Caki2 (cell line): ENCODE measurements at regions not wholly inside any gene's neighbourhood (a gene's known extent, or its start where the extent isn't known, plus 50 kb on each side); places are given as distances from the start of the nearest gene placed in this dataset.
A peak's percentile ranks its signal among the peaks of the same experiment; 100 is the strongest.

Source experiments
- DNase-seq: peaks from one replicate; pipeline ENCODE4 v3.0.0-alpha.2; 2015; ENCODE audit warnings: low read depth
- in situ Hi-C: cut with HindIII; loops from 2 replicates; pipeline ENCODE4 v1.10.0; 2016; ENCODE audit warnings: low sequenced_read_pairs, low pct_unique_long_range_greater_than_20kb, mixed read lengths

DNA sequence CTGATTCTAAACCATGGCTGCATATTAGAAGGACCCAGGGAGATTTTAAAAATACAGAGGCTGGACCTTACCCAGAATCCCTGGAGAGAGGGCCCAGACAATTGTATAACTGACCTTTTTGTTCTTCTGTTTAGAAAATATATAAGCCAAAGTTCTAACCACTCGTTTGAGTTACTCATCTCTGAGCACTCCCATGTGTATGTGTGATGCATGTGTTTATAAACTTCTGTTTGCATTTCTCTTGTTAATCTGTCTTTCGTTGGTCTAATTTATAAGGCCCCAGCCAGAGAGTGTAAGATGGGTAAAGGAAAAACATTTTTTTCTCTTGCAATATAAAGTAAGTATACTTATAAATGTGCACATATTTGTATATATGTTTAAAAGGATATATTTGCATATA, 443.9 kb downstream of the ZNF608 start:
- in situ Hi-C loops: no loop called here
- no peak for DNase-seq

DNA sequence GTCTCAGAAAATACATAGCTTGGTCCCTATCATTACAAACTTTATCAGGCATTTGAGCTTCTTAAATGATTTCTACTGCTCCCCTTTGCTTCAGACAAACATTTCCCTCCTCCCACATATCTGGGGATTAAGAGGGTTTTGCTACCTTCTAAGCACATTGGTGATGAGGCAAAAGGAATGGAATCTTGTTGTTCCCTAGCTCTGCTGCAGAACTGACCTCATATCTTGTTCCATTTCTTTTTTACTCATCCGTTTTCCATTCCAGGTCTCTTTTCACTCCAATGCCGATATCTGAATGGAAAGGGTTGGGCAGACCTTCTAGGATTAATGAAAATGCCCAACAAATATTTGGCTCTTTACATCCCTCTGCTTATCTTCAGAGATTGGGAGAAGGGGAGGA, 444.6 kb downstream of the ZNF608 start:
- in situ Hi-C loops: no loop called here
- DNase-seq: no peak

DNA sequence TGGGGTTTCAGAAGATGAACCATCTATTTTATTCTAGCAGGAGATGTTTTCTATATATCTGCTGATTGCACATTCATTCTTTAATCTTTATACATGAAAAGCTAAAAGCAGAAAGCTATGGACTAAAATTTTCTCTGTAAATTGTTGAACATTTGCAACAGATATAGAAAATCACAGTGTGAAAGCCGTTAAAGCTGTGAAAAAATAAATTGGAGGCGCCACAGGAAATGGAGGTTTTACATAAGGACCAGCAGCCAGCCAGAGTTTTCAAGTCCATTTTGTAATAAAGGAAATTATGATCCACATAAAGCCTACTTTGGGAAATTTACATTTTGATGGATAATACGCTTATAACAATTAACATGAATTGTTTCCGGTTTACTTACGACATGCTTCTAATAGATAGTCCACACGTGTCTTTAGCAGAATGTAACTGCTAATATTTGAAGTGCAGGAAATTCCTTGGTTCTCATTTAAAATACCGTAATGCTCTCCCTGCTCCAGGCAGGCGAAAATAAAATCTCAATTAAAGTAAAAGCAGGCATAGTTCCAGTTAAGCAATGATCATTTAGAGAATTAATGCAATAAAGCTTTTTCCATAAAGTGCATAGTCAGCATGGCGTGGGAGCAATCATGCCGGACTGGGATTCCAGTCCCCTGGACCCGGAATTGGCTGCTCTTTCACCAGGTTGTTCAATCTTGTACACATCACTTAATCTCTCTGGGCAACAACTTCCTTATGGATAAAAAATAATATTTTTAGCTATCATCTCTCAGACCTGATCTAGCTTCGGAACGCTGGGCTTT, 445.4 kb downstream of the ZNF608 start:
- DNase-seq: no peak
- in situ Hi-C loops: no loop called here

DNA sequence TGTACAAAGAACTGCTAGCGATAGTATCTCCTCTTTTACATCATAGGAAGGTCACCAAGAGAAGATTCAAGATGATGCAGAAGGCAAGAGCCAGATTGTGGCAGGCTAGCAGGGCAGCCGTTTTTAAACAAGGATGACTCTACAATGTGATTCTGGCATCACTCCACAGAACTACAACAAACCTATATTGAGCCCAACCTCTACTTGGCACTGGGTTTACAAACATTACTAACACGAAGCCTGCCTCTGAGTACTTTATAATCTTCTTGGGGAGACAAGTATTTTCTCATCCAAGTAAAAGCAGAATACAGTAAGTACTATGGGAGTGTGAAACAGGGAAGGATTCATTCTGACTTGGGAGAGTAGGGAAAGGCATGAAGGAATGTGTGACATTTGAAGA, 448.6 kb downstream of the ZNF608 start:
- DNase-seq: no peak
- in situ Hi-C loops: no loop called here

DNA sequence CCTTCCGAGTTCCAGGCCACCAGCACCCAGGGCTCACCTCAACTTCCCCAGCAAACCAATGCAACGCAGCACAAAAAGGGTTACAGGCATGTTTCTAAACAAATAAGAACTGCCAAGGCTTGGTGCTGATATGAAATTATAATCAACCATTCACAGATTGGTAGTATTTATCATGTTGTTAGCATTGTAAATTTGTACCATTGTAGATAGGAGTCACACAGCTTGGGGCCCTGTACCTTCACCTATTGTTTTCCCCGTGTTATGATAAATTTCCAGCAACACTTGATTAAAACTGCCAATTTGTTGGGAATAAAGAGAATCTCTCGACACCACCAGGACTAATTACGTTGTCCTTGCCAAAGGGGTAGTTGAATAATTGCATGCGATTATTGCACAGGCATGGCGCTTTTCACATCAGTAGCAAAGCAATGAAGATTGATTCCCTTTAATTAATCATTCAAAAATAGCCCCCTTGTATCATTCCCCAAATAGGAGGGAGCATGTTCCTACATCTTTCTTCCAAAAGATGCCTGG, 454.1 kb downstream of the ZNF608 start:
- no peak for DNase-seq
- in situ Hi-C loops: no loop called here

DNA sequence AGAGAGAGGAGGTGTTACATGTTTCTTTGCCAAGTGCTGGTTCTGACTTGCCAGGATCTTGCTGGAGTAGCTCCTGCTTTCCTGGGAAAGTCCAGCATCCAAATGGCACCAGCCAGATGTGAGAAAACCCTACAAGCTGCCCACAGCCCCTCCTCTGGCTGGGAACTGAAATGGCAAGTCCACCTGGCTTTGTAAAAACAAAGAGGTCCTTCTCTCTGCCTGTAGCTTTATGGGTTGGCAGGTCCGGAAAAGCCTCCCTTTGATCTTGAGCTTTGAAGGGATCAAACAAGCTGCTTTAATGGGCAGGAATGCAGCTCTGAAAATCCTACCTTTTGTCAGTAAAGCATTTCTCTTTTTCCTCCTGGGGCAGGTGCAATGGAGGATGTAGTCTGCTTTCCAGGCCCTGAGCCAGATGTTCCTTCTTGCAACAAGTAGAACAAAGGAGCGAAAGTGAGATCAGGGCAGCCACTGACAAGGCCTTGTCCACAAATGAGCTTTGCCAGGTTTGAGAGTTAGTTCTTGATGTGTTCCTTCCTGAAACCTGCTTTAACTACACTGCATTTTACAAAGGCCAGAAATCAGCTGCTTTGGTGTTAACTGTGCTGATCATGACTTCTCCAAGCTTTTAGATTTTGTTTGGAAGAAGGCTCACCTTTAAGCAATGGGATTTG, 456.7 kb downstream of the ZNF608 start:
- DNase-seq: no peak
- in situ Hi-C loops: no loop called here

DNA sequence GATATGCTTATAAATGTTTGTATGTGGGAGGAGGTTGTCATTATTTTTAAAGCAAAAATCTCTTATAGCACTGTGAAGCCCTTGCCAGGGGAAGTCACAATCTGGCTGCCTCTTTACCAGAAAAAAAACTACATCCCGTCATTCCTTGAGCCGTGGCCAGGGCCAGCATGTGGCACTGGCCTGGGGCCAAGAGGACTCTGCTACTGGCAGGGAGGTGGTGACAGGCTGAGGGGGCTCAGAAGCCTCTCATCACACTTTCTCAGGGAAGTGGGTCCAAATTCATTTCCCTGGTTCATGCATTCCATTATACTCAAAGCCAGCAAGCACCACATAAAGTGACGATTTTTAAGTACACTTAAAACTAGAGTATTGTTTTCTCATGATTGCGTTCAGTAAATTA, 457.3 kb downstream of the ZNF608 start:
- no peak for DNase-seq

DNA sequence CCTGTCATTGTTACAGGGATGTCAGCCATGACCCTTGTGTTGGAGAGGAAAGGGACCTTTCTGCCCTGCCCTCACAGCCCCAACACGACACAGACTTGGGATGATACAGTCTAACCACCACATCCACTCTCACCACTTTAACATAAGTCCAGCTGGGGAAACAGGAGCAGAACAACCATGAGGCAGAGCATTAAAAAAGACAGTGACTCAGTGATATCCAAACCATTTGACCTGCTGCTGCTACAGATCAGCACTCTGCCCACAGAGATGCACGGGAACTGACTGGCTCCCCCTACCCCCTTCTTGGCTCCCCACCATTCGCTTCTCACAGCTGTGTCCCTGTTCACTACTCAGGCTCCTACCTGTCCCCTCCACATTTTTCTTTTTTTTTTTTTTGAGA, 458.6 kb downstream of the ZNF608 start:
- no peak for DNase-seq
- in situ Hi-C loops: no loop called here

More for the DNA sequence above, 457.3 kb downstream of the ZNF608 start:
- in situ Hi-C loops: no loop called here

DNA sequence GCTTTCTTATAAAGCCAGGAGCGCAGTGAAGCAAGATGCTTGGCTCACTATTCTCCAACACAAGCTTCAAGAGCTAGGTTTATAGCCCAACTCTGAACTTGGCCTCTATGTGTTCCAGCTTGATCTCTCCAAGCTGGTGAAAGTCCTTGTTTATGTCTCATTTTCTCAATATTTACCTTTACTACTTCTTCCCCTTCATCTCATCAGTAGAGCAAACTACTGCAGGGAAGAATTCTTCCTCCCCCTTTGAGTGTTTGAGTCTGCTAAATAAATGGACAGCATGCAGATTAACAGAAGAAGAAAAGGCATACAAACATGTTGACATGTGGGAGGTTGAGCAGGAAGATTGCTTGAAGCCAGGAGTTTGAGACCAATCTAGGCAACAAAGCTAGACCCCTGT, 460.7 kb downstream of the ZNF608 start:
- in situ Hi-C loops: no loop called here

DNA sequence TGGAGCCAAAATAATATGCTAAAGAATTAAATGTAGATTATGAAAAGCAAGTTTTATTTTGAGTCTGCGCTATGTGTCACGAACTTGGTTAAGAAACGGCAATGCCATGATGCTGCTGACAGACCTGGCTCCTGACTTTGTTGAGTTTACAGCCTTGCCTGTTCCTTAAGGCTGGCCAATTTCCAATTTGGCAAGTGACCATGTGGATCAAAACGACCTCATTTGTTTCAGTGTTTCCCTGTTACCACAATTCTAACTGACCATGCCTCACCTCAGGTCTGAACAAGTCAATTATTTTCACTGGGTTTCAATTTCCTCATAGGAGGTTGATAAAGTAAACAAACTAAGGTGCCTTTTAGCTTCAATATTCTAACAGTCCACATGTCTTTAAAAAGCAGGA, 461.4 kb downstream of the ZNF608 start:
- no peak for DNase-seq
- in situ Hi-C loops: no loop called here

More for the DNA sequence above, 460.7 kb downstream of the ZNF608 start:
- no peak for DNase-seq

DNA sequence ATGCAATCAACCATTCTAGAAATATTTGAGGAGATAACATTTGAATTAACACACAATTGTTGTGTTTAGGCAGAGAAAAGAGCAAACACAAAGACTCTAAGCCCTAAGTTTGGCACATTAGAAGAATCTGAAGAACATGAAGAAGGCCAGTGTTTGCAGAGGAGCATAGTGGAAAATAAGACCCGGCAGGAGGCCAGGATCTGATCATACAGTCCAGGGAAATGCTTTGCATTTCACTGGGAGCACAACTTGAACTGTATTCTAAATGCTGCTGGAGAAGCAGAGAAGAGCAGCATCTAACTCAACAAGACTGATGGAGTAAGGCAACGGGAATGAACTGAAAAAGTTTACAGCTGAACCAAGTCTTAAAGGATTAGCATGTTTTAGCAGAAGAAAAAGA, 463.4 kb downstream of the ZNF608 start:
- no peak for DNase-seq
- in situ Hi-C loops: no loop called here

DNA sequence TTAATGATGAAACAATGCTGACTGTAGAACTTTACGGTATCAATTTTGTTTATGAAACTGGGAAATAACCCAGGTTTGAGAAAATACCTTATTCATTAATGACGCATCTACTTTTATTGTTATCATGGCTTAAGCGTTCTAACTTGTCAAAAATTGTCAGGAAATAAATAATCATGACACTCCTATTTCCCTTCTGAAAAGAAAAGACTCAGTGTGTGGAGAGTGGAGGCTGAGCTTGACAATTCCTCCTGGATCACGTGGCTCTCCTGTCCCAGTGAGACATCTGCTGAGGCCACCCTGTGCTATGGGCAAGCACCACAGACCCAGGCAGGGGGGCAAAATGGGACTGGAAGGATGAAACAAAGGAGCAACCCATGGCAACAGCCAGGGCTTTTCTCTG, 466.4 kb downstream of the ZNF608 start:
- DNase-seq: no peak
- in situ Hi-C loops: no loop called here

DNA sequence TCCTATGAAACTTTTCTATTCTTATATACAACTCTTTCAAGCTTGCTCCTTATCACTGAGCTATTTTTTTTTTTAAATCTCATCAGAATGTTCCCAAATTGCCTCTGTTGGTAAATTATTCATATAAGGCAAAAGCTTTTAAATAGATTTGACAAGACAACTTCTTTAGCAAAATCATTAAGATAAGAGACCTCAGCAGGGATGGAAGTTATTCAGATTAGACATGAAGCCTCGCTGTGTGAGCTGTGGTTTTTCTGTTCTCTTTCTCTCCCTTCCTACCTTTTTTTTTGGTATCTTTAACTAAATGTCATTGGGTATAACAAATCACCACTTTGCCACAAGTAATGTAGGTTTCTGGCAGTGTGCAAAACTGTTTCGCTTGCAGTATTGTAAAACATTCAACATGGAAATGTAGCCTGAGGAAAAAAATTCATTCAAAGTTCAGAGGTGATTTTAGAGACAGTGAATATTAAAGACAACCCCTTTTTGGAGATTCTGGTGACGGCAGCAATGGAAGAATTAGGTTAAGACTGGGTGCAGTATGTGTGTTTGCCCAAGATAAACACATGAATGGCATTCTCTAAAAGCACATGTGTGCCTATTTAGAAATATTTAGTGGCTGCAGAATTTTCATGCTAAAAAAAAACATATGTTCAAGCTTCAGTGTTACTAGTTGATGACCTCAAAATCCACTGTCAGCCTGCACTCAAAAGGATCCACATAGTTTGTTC, 467.1 kb downstream of the ZNF608 start:
- no peak for DNase-seq
- in situ Hi-C loops: no loop called here

DNA sequence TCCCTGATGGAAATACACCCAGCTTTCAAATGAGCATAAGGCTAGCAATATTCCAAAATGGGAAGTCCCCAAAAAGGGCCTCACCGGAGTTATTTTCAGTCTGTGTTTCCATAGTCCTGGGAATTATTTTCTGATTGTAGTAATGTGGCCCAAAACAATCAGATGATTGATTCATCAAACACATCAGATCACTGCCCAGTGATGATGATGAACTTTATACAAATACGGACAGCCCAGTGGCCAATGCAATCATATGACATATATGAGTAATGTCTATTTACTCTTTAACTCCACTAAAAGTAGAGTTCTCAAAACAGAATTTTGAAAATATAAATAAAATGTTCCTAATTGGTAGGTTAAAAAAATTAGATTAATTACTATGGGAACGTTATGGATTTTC, 467.8 kb downstream of the ZNF608 start:
- DNase-seq: no peak
- in situ Hi-C loops: no loop called here

DNA sequence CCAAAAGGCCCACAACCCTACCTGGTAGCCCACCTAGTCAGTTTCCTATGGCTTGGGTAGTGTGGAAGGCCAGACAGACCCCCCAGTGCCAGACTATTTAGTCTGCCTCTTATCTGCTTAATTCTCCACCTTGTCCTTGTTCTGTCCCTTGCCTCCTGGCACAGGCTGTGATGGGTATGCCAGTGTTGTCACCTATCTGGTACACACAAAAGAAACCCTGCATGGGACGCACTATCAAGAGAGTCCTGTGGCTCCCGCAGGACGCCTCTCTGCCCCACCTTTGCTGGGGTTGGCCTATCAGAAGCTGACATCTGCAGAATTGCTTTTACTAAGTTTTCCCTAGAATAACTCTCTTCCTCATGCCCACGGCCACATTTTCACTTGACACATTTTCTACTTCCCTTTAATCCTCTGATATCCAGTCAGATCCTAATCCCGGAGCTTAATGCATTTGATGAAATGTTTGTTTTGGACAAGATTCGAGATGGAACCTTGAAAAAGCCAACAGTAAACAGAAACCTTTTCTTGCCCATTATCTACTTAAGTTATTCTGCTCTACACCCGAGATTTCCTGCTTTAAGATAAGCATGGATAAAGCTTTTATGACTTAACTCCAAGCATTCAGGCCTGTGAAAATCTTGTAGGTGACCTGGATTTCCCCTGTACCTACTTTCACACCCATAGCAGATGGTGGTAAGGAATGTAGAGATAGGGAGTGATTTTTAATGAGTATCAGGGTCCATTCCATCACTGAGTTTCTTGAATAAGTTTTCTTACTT, 468.5 kb downstream of the ZNF608 start:
- no peak for DNase-seq
- in situ Hi-C loops: no loop called here

DNA sequence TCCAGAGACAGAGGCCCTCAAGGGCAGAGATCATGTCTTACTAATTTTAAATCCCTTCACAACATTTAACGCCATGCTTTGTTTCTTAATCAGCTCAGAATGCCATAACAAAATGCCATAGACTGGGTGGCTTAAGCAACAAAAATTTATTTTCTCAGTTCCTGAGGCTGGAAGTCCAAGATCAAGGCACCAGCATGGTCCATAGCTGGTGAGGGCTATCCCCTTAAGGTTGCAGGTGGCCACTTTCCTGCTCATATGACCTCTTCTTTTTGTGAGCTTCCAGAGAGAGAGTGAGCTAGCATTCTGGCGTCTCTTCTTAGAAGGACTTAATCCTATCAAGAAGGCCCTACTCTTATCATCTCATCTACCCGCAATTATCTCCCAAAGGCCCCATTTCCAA, 470.3 kb downstream of the ZNF608 start:
- in situ Hi-C loops: no loop called here
- no peak for DNase-seq

DNA sequence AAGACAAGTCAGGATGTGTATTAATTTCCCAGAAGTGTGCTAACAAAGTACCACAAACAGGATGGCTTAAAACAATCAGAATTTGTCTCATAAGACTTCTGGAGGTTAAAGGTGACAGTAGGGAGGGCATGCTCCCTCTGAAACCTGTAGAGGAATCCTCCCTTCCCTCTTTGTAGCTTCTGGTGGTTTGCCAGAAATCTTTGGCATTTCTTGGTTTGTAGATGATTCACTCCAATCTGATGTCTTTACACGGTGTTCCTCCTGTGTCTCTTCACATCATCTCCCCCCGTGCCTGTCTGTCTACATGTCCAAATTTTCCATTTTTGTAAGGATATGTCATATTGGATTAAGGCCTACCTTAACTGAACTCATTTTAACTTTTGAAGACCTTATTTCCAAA, 471.5 kb downstream of the ZNF608 start:
- DNase-seq: peak; percentile 23

DNA sequence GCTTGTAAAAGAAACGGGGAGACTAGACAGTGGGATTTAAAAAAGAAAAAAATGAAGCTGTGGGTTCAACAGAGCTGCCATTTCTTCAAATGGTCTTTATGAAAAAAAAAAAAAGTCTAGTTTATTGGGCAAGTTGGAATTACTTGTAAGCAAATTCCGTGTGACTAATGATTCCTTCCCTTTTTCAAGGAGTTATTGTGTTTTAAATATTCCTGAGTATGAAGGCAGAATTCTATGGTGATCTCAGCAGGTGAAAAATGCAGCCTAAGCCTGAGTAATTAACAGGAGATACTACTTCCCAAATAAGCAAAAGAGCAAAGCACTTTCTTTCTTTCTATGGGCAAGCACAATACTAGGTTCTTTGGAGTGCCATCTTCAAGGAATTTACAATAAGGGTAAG, 481.9 kb downstream of the ZNF608 start:
- no peak for DNase-seq
- in situ Hi-C loops: no loop called here

More for the DNA sequence above, 471.5 kb downstream of the ZNF608 start:
- in situ Hi-C loops: no loop called here
